ACC112 (cell line): ENCODE measurements at regions not wholly inside any gene's neighbourhood (a gene's known extent, or its start where the extent isn't known, plus 50 kb on each side); places are given as distances from the start of the nearest gene placed in this dataset.

Experiments used
- H2AFZ ChIP-seq: fragments of 200-600 bp; sonication (generic); one replicate; pipeline ENCODE4 v1.6.0; 2017; ENCODE audit warnings: antibody characterized with exemption, low read length; ENCODE audit not compliant: unreplicated experiment
- H3K27ac ChIP-seq: fragments of 200-600 bp; sonication (generic); 2 replicates; pipeline ENCODE4 v1.5.1; 2014; ENCODE audit warnings: low read depth, mild to moderate bottlenecking, antibody characterized with exemption, low read length, moderate library complexity
- H3K27me3 ChIP-seq: fragments of 200-600 bp; sonication (generic); 2 replicates; pipeline ENCODE4 v1.6.1; 2014; ENCODE audit warnings: mild to moderate bottlenecking, antibody characterized with exemption, low read length, moderate library complexity, mixed read lengths; ENCODE audit not compliant: insufficient read depth
- H3K36me3 ChIP-seq: fragments of 200-600 bp; sonication (generic); 2 replicates; pipeline ENCODE4 v1.6.1; 2016; ENCODE audit warnings: mild to moderate bottlenecking, antibody characterized with exemption, low read length, moderate library complexity, mixed read lengths; ENCODE audit not compliant: insufficient read depth
- H3K4me1 ChIP-seq: fragments of 200-600 bp; sonication (generic); one replicate; pipeline ENCODE4 v1.6.1; 2016; ENCODE audit warnings: low read length, mixed read lengths; ENCODE audit not compliant: insufficient read depth, unreplicated experiment, control insufficient read depth
- H3K4me3 ChIP-seq: fragments of 200-600 bp; sonication (generic); 2 replicates; pipeline ENCODE4 v1.5.1; 2014; ENCODE audit warnings: mild to moderate bottlenecking, low read depth, low read length
- H3K79me2 ChIP-seq: fragments of 200-600 bp; sonication (generic); one replicate; pipeline ENCODE4 v1.6.0; 2016; ENCODE audit warnings: low read length; ENCODE audit not compliant: control insufficient read depth, unreplicated experiment, insufficient read depth

DNA sequence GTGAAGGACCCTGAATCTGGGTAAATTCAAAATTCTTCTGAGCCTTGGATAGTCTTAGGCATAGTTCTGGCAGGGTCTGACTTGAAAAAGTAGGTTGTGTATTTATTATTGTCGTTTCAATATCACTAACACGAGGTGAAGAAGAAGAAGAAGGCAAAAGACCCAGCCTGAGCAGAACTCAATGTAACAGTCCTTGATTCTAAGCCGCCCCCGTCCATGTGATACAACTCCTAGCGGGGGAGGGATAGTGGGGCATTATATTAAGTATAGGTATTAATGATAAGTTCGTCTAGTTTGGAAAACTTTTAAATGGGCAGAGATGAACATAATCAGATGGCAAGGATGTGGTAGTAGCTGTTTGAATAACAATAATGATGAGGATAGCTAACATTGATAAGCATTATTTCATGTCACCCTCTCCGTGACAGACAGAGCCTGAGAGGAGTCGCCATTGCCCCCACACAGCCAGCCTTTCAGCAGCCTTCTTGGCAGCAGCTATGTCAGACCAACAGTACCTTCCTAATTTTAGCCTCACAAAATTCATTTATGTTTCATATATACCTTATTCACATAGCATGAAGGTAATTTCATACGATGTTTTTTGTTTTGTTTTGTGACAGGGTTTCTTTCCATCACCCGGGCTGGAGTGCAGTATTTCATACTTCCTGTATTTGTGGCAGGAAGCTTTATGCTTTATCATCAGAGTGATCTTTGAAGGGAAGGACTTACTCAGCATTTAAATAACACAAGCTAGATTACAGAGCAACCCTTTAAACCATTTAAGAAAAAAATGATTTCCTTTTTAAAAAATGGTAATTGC lies 64.4 kb upstream of the NPAS1 start:
- H3K4me1 ChIP-seq, result peaks cover 55% of the 10 kb centered on the region
- no peak overlapping the region for H2AFZ ChIP-seq
- H3K36me3 ChIP-seq, result 0 out of 2 replicates have a peak, but pooled peaks cover 5% of the 10 kb centered on the region
- peaks cover 44% of the 10 kb centered on the region for H3K79me2 ChIP-seq
- peak overlapping the region; percentile 98 for H3K27ac ChIP-seq
- no peaks in the 10 kb centered on the region for H3K27me3 ChIP-seq
- H3K4me3 ChIP-seq, result 0 out of 2 replicates have a peak overlapping the region, but pooled peaks have one; percentile 32

DNA sequence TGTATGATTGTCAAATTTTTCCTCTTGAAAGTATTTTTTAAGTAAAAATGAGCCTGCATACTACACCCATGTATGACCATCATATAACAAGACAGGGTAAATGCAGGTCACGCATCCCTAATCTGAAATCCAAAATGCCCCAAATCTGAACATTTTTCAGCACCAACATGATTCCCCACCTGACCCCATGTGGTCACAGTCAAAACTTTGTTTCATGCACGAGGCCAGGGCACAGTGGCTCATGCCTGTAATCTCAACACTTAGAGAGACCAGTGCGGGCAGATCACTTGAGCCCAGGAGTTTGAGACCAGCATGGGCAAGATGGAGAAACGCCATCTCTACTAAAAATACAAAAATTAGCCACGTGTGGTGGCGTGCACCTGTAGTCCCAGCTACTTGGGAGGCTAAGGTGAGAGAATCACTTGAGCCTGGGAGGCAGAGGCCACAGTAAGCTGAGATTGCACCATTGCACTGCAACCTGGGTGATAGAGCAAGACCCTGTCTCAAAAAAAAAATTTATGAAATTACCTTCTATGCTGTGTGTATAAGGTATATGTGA lies 63.7 kb upstream of the NPAS1 start:
- H3K27me3 ChIP-seq, result no peaks in the 10 kb centered on the region
- H3K4me3 ChIP-seq, result no peak overlapping the region
- H3K4me1 ChIP-seq, result peaks cover 48% of the 10 kb centered on the region
- H3K27ac ChIP-seq, result peak overlapping the region; percentile 98
- 0 out of 2 replicates have a peak, but pooled peaks cover 5% of the 10 kb centered on the region for H3K36me3 ChIP-seq
- H3K79me2 ChIP-seq, result peaks cover 44% of the 10 kb centered on the region
- H2AFZ ChIP-seq, result no peak overlapping the region

DNA sequence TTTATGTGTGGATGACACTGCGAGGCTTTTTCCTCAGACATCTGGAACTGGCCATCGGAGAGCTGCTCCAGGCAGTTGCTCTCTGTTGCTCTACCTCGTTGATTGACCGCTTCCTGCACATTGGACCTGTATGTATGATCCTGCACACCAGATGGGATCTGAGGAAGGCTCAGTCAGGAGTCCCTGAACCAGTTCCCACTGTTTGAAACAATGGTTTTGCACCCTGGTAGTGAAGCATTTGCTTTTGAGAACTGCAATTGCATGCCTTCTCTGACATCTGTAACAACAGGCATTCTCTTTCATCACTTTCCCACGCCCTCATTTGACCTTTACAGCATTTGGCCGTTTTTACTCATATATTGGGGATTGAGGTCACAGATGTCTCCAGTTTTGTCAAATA lies 61.1 kb upstream of the NPAS1 start:
- Histone ChIP-seq H3K27me3 (no peaks in the 10 kb centered on the region), H3K36me3 (0 out of 2 replicates have a peak, but pooled peaks cover 3% of the 10 kb centered on the region), H3K79me2 (peaks cover 36% of the 10 kb centered on the region), H2AFZ (no peak overlapping the region), H3K27ac (peak overlapping the region; percentile 90), H3K4me3 (no peak overlapping the region), H3K4me1 (peaks cover 42% of the 10 kb centered on the region)

DNA sequence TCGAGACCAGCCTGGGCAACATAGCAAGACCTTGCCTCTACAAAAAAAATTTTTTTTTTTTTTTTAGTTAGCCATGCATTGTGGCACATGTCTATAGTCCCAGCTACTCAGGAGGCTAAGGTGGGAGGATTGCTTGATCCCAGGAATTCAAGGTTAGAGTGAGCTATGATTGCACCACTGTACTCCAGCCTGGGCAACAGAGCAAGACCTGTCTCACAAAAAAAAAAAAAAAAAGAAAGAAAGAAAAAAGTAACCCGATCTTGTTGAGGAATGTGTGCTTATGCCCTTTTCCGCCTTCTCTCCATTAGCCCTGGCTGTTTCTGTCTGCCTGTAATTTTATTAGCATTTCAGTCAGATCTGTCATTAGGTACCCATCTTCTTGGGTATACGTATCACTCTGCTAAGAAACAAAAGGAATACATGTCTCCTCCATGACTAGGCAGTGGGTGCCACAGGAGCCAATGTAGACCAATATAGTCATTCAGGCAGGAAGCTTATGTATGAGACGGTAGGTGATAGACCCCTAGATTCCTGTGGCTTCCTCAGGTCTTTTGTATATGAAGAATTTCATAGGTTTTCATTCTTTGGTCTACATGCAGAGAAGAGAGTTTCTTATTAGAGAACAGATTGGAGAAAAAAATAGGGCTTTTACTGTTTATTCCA lies 59.6 kb upstream of the NPAS1 start:
- peak overlapping the region; percentile 64 for H3K27ac ChIP-seq
- H2AFZ ChIP-seq, result no peak overlapping the region
- peaks cover 40% of the 10 kb centered on the region for H3K4me1 ChIP-seq
- H3K79me2 ChIP-seq, result peaks cover 31% of the 10 kb centered on the region
- H3K4me3 ChIP-seq, result no peak overlapping the region
- 0 out of 2 replicates have a peak, but pooled peaks cover 3% of the 10 kb centered on the region for H3K36me3 ChIP-seq
- no peaks in the 10 kb centered on the region for H3K27me3 ChIP-seq

DNA sequence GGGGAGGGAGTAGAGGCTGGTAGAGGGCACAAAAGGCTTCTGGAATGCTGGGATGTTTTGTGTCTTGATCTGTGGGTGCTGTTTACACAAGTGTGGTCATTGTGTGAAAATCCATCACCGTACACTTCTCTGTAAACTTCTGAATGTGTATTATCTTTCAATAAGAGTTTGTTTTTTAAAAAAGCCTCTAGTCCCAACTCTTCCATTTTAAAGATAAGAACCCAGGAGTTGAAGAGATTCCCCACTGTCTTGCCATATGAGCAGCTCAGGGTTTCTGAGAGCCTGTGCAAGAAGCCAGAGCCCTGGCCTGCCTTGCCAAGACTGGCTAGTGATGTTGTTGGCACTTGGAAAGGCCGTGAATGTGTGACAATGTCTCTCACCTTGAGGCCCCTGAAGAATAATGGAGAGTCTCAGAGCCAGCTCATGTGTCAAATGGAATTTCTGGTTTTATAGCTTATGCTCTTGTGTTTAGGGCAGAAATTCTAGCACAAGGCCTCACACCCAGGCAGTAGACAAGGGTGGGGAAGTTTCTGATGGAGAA lies 57.5 kb upstream of the NPAS1 start:
- H3K36me3 ChIP-seq, result 0 out of 2 replicates have a peak, but pooled peaks cover 3% of the 10 kb centered on the region
- no peaks in the 10 kb centered on the region for H3K27me3 ChIP-seq
- H3K4me1 ChIP-seq, result peaks cover 29% of the 10 kb centered on the region
- H2AFZ ChIP-seq, result no peak overlapping the region
- peak overlapping the region; percentile 100 for H3K27ac ChIP-seq
- no peak overlapping the region for H3K4me3 ChIP-seq
- H3K79me2 ChIP-seq, result peaks cover 36% of the 10 kb centered on the region

DNA sequence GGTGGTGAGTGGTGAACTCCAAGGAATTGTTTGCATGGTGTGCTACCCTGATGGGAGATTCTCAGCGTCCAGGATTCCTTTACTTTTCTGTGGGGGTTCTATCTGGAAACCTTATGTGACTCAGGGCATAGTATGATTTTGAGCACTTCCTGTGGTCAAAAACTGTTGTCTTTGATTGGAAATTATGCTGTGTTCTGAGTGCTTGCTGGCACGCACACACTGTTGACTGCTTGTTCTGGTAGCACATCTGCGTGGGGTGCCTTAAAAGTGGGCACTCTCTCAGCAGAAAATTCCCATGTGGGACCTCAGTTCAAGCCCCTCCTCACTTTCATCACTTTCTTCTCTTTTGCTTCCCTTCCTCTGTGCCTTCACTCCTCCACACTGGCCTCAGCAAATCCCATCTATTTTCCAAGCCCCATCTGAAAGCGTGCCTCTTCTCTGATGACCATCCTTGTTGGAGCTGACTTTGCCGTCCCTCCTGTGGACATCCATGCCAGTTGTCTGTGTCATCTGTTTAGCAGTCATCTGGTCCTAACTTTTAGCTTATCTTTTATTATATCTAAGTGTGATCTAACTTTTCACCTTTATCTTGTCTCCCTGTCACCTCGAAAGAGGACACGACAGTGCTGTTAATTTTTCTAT lies 56.4 kb upstream of the NPAS1 start:
- Histone ChIP-seq H3K36me3 (0 out of 2 replicates have a peak, but pooled peaks cover 3% of the 10 kb centered on the region), H3K27ac (peak overlapping the region; percentile 100), H3K4me3 (peak overlapping the region; percentile 19; the same call in 1 of the 2 replicates), H2AFZ (no peak overlapping the region), H3K4me1 (peaks cover 33% of the 10 kb centered on the region), H3K27me3 (no peaks in the 10 kb centered on the region), H3K79me2 (peaks cover 43% of the 10 kb centered on the region)

DNA sequence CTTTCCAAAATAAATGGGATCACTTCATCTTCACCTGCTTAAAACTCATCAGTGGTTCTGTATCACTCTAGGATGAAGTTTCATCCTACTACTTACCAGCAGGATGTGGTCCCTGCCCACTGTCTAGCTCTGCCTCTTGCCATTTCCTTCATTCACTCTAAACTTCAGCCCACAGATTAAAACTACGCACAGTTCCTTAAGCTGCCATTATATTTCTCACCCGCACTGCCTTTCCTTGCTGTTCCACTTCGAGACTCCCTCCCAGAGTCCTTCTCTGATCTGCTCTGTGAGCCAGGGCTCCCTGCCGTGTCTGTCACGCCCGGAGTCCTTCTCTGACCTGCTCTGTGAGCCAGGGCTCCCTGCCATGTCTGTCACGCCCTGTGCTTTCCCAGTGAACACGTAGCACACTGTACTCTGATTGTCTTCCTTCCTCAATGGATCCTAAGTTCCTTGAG lies 52.0 kb upstream of the NPAS1 start:
- no peak overlapping the region for H2AFZ ChIP-seq
- H3K4me3 ChIP-seq, result no peak overlapping the region
- peak overlapping the region; percentile 39; the same call in 1 of the 2 replicates for H3K27ac ChIP-seq
- H3K79me2 ChIP-seq, result peaks cover 42% of the 10 kb centered on the region
- no peaks in the 10 kb centered on the region for H3K27me3 ChIP-seq
- H3K4me1 ChIP-seq, result peaks cover 32% of the 10 kb centered on the region
- no peaks in the 10 kb centered on the region for H3K36me3 ChIP-seq
